NCI-H128 (cell line): ENCODE measurements at regions not wholly inside any gene's neighbourhood (a gene's known extent, or its start where the extent isn't known, plus 50 kb on each side); places are given as distances from the start of the nearest gene placed in this dataset.
A peak's percentile ranks its signal among the peaks of the same experiment; 100 is the strongest.

Experiments used
- DNase-seq: peaks from one replicate; lab custom pipeline; 2025; ENCODE audit not compliant: unreplicated experiment; lab: John Stamatoyannopoulos, UW

- DNase-seq = no peak
These were observed 183.9 kb upstream of the SLC10A2 start for GRCh38 chr13:103250071-103250470.

- DNase-seq = no peak
These were observed 180.5 kb upstream of the SLC10A2 start for GRCh38 chr13:103246581-103247200.

- DNase-seq = no peak
These were observed 177.3 kb upstream of the SLC10A2 start for GRCh38 chr13:103243495-103243894.

- DNase-seq = no peak
These were observed 172.2 kb upstream of the SLC10A2 start for GRCh38 chr13:103238441-103238840.

GRCh38 chr13:103236213-103236612 is 170.0 kb upstream of the SLC10A2 start:
- DNase-seq = no peak

- DNase-seq = no peak
These were observed 163.5 kb upstream of the SLC10A2 start for GRCh38 chr13:103229674-103230073.

- no peak for DNase-seq
These were observed 158.6 kb upstream of the SLC10A2 start for GRCh38 chr13:103224804-103225203.

GRCh38 chr13:103222683-103223082 is 156.5 kb upstream of the SLC10A2 start:
- no peak for DNase-seq

- DNase-seq = no peak
These were observed 152.0 kb upstream of the SLC10A2 start for GRCh38 chr13:103218253-103218652.

GRCh38 chr13:103213152-103213551 is 146.9 kb upstream of the SLC10A2 start:
- no peak for DNase-seq

GRCh38 chr13:103210348-103210747 is 144.1 kb upstream of the SLC10A2 start:
- no peak for DNase-seq

- peak; percentile 45 for DNase-seq
These were observed 137.6 kb upstream of the SLC10A2 start for GRCh38 chr13:103203735-103204330.

- no peak for DNase-seq
These were observed 134.1 kb upstream of the SLC10A2 start for GRCh38 chr13:103200118-103200885.

- DNase-seq = no peak
These were observed 133.3 kb upstream of the SLC10A2 start for GRCh38 chr13:103199380-103200088.

- no peak for DNase-seq
These were observed 130.1 kb upstream of the SLC10A2 start for GRCh38 chr13:103196356-103196755.

GRCh38 chr13:103195762-103196161 is 129.5 kb upstream of the SLC10A2 start:
- no peak for DNase-seq

GRCh38 chr13:103194871-103195270 is 128.7 kb upstream of the SLC10A2 start:
- DNase-seq = no peak

- DNase-seq = no peak
These were observed 126.4 kb upstream of the SLC10A2 start for GRCh38 chr13:103192511-103193135.

- DNase-seq = no peak
These were observed 124.6 kb upstream of the SLC10A2 start for GRCh38 chr13:103190841-103191240.

GRCh38 chr13:103188713-103189326 is 122.6 kb upstream of the SLC10A2 start:
- no peak for DNase-seq

GRCh38 chr13:103187721-103188156 is 121.5 kb upstream of the SLC10A2 start:
- no peak for DNase-seq
